ENCODE measurements at regions not wholly inside any gene's neighbourhood (a gene's known extent, or its start where the extent isn't known, plus 50 kb on each side); places are given as distances from the start of the nearest gene placed in this dataset.

DNA sequence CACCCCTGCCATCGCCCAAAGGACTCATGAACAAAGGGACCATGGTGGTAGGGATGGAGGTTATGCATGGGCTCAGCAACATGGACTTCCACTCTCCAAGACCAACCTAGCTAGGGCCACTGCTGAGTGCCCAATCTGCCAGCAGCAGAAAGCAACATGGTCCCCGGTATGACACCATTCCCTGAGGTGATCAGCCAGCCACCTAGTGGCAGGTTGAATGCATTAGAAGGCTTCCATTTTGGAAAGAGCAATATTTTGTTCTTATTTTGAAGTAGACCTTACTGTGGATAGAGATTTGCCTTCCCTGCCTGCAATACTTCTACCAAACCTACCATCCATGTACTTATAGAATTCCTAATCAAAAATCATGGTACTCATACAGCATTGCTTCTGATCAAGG is 99.8 kb downstream of the METTL4 start:
- TF ChIP-seq, protein P1, sequence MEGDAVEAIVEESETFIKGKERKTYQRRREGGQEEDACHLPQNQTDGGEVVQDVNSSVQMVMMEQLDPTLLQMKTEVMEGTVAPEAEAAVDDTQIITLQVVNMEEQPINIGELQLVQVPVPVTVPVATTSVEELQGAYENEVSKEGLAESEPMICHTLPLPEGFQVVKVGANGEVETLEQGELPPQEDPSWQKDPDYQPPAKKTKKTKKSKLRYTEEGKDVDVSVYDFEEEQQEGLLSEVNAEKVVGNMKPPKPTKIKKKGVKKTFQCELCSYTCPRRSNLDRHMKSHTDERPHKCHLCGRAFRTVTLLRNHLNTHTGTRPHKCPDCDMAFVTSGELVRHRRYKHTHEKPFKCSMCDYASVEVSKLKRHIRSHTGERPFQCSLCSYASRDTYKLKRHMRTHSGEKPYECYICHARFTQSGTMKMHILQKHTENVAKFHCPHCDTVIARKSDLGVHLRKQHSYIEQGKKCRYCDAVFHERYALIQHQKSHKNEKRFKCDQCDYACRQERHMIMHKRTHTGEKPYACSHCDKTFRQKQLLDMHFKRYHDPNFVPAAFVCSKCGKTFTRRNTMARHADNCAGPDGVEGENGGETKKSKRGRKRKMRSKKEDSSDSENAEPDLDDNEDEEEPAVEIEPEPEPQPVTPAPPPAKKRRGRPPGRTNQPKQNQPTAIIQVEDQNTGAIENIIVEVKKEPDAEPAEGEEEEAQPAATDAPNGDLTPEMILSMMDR (IDR thresholded peaks at IDR 0.05; ENCODE audit: low read depth, low read length, missing control alignments): peak; percentile 32
- no peak overlapping the region for H3K27ac ChIP-seq
- DNase-seq: no peak
- H3K4me3 ChIP-seq (ENCODE audit: low read depth, low read length): no peak overlapping the region
- in situ Hi-C loops (cut with HindIII; ENCODE audit: low pct_ligation_motif_present, low sequenced_read_pairs): no loop called here
- no peaks in the 10 kb centered on the region for H3K36me3 ChIP-seq (replicated peaks)
- H3K27me3 ChIP-seq (replicated peaks): no peaks in the 10 kb centered on the region

DNA sequence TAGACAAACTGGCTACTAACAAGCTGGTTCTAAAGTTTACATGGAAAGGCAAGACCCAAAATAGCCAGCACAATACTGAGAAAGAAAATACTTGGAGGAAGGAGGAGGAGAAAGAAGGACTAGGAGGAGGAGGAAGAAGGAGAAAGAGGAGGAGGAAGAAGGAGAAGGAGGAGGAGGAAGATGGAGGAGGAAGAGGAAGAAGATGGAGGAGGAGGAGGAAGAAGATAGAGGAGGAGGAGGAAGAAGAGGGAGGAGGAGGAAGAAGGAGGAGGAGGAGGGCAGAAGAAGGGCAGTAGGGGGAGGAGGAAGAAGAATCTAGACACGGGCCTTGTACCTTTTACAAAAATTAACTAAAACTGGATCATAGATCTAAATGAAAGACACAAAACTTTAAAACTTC is 92.6 kb downstream of the METTL4 start:
- Histone ChIP-seq H3K27me3 (replicated peaks) (no peaks in the 10 kb centered on the region), H3K4me3 (ENCODE audit: low read depth, low read length) (no peak overlapping the region), H3K27ac (no peak overlapping the region), H3K36me3 (replicated peaks) (no peaks in the 10 kb centered on the region)
- TF ChIP-seq, protein P1 (IDR thresholded peaks at IDR 0.05; ENCODE audit: low read depth, low read length, missing control alignments): no peak
- no peak for DNase-seq
- in situ Hi-C loops (cut with HindIII; ENCODE audit: low pct_ligation_motif_present, low sequenced_read_pairs): no loop called here

DNA sequence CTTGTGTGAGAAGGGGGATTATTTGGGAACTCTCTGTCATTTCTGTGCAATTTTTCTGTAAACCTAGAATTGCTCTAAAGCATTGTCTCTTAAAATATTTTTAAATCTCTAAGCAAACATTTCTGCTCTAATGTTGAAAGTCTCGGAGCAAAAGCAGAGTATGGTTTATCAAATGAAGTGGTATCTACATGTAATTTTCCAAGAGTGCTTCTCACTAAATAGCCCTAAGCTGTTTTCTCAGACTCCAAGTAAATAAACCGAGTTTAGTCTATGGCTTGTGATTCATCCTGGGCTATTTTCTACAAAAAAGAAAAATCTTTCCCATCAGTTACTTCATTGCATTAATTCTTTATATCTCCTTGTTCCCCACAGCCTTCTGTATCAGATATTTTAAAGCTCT is 90.8 kb downstream of the METTL4 start:
- no peak for DNase-seq
- H3K27ac ChIP-seq: no peak overlapping the region
- H3K36me3 ChIP-seq (replicated peaks): no peaks in the 10 kb centered on the region
- in situ Hi-C loops (cut with HindIII; ENCODE audit: low pct_ligation_motif_present, low sequenced_read_pairs): no loop called here
- H3K4me3 ChIP-seq (ENCODE audit: low read depth, low read length): no peak overlapping the region
- TF ChIP-seq, protein P1 (IDR thresholded peaks at IDR 0.05; ENCODE audit: low read depth, low read length, missing control alignments): no peak
- H3K27me3 ChIP-seq (replicated peaks): no peaks in the 10 kb centered on the region

DNA sequence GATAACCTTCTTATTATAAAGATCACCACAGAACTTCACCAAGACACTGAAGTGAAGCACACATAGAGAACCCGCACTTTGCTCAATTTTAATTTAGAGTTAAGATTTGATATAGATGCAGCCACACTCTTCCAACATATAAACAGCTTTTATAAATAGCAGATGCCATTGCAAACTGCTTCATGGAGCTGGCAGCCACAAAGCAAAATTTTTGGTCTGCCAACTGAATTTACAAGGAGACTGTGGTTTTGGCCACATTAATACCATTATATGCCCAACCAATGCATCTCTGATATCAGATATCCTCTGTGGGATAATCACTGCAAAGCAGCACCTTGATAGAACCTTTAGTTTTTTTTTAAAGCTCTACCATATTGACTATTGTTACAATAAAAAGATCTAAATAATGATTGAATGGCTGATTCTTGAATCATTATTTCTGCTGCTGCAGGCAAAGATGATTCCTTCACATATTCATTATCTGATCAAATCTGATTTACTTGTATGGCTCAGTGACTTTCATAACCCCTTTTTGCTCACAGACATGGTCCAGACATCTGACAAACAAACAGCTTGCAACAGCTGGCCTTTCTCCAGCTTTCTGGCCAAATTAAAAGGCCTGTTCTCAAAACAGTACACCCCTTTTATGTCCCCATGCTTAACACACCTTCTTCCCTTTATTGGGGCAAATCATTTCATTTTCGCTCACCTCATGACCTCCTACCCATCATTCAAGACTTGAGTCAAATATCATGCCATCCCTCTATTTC is 88.4 kb downstream of the METTL4 start:
- TF ChIP-seq, protein P1 (IDR thresholded peaks at IDR 0.05; ENCODE audit: low read depth, low read length, missing control alignments): no peak
- Histone ChIP-seq H3K27ac (no peak overlapping the region), H3K36me3 (replicated peaks) (no peaks in the 10 kb centered on the region), H3K27me3 (replicated peaks) (no peaks in the 10 kb centered on the region), H3K4me3 (ENCODE audit: low read depth, low read length) (no peak overlapping the region)
- in situ Hi-C loops (cut with HindIII; ENCODE audit: low pct_ligation_motif_present, low sequenced_read_pairs): no loop called here
- DNase-seq: no peak

DNA sequence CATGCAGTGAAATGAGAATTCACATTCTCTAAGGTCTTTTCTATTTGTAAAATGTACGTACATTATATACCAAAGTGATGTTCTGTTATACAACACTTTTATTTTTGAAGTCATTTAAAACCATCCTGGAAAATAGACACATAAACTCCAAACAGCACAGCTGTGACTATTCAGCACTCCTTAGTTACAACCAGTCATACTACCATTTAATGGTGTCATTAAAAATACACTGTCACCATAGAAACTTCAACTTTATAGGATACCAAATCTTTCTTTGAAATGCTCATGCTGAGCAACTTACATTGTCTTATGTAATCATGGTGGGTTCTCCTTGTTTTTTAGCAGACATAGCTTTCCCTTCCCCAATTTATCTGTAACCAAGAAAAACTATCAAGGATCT is 85.3 kb downstream of the METTL4 start:
- in situ Hi-C loops (cut with HindIII; ENCODE audit: low pct_ligation_motif_present, low sequenced_read_pairs): no loop called here
- H3K27ac ChIP-seq: no peak overlapping the region
- DNase-seq: no peak

More for the DNA sequence above, 85.3 kb downstream of the METTL4 start:
- no peak overlapping the region for H3K4me3 ChIP-seq (ENCODE audit: low read depth, low read length)
- H3K27me3 ChIP-seq (replicated peaks): no peaks in the 10 kb centered on the region
- TF ChIP-seq, protein P1 (IDR thresholded peaks at IDR 0.05; ENCODE audit: low read depth, low read length, missing control alignments): no peak
- H3K36me3 ChIP-seq (replicated peaks): no peaks in the 10 kb centered on the region
